Peyer's patch (tissue), 4 donors: ENCODE measurements at regions not wholly inside any gene's neighbourhood (a gene's known extent, or its start where the extent isn't known, plus 50 kb on each side); places are given as distances from the start of the nearest gene placed in this dataset.

Experiments
- CTCF ChIP-seq, 6 experiments: fragments of 450-650 bp in 4 of 6; fragments of 200-600 bp in 2 of 6; sonication (generic) in 1 of 6; IDR thresholded peaks; one replicate each; pipeline ENCODE4 v1.5.1; 2017 to 2019; ENCODE audit warnings: antibody characterized with exemption in 6 of 6, mild to moderate bottlenecking in 3 of 6, moderate library complexity in 1 of 6
- POLR2A ChIP-seq, 2 donors: fragments of 450-650 bp; IDR thresholded peaks; one replicate each; pipeline ENCODE4 v1.5.1; 2017; ENCODE audit warnings: antibody characterized with exemption in 2 of 2, mild to moderate bottlenecking in 2 of 2, moderate library complexity in 2 of 2

- no peak for TF ChIP-seq POLR2A (IDR thresholded peaks at IDR 0.05)
- no peak for TF ChIP-seq CTCF (IDR thresholded peaks at IDR 0.05)
These were observed 1944.9 kb downstream of the TP53TG3F start for GRCh38 chr16:35404273-35404672.
